Hematopoietic multipotent progenitor cell treated with erythropoietin and hydrocortisone succinate and interleukin-3 and kit ligand, for 6 days (in vitro differentiated cells): ENCODE measurements at regions not wholly inside any gene's neighbourhood (a gene's known extent, or its start where the extent isn't known, plus 50 kb on each side); places are given as distances from the start of the nearest gene placed in this dataset.

Experiments used
- DNase-seq: peaks from one replicate; pipeline ENCODE4 v3.0.0-alpha.2; 2015

DNA sequence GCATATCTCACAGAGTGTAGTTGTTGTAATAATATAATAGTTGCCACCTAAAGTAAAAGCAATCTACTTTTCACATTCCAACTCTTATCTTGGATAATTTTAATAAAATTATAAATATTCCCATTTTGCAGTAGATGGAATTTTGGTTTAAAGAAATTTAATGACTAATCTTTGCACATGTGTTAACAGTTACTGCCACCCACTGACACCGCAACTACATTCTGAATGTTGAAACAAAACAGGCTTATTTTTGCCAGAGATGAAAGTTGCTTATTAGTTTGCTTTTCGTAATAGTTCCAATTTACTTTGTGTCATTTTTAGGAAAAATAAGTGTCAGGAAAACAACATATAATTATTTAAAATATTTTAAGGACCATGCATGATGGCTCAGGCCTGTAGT is 557.5 kb upstream of the PCDH15 start:
- DNase-seq = no peak

- no peak for DNase-seq
Observed at GRCh38 chr10:55353414-55353813, 552.4 kb upstream of the PCDH15 start.

- DNase-seq = no peak
Observed at GRCh38 chr10:55351431-55351830, 550.4 kb upstream of the PCDH15 start.

GRCh38 chr10:55348534-55348933 is 547.5 kb upstream of the PCDH15 start:
- no peak for DNase-seq

DNA sequence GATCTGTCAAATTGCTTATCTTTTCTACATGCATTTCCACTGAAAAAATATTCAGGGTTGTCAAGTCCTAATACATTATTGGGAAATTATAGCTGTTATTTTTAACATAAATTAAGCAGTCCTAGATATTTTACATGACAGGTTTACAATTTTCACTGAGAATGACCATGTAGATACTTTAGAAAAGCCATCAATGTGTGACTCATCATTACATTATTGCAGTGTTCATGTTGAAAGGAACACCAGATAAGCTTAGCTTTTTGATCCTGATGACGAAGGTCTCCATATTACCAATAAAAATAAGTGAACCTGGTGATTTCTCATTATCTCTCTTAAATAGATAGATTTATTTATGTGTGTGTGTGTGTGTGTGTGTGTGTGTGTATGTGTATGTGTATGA is 529.5 kb upstream of the PCDH15 start:
- DNase-seq = no peak

DNA sequence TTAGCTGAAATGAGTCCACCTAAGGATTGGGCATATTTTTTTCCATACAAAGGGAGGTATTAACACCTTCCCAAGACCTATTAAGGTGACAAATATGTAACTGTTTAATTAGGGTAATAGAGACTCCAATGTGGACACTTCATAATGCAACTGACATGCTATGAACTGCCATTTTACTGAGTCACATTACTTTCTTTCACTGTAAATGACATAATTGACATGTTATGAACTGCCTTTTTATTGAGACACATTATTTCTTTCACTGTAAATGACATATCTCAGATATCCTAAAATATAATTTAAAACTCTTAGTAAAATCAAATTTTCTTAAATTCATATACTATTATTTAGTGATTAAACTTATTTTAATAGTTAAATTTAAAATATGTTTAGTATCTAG is 528.8 kb upstream of the PCDH15 start:
- DNase-seq = no peak

GRCh38 chr10:55320187-55320700 is 519.2 kb upstream of the PCDH15 start:
- no peak for DNase-seq

GRCh38 chr10:55311848-55312635 is 511.0 kb upstream of the PCDH15 start:
- no peak for DNase-seq

DNA sequence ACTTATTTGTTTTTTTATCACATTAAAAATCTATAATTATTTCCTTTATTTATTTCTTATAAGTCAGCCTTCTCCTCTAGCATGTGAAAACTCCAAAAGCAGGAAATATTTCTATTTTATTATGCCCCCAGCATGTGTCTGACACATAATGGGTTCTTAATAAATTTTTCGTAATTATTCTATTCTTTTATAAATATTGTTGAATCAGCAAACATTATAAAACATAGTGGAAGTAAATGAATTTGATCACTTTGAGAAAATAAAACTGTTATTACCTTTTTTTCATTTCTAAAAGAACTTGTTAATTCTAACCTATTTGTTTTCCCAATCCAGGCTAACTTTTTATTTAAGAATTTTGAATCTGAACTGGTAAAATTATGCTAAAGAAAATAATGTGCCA is 509.1 kb upstream of the PCDH15 start:
- no peak for DNase-seq

DNA sequence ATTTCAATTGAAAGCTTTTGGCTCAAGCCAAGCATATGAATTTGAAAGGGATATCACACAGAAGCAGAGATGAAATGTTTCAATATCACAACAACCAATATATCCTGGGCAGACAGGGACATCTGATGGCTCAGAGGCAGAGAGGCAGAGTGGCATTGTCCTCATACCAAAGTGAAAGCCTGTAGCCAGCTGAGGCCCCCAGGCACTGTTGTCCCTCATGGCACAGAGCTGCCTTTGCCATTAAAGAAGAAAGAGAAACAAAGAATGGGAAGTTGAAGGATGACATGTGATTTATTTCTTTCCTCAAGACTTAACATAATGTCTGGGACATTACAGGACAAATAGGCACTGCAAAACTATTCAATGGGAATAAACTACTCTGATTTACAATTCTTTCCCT is 504.3 kb upstream of the PCDH15 start:
- no peak for DNase-seq

DNA sequence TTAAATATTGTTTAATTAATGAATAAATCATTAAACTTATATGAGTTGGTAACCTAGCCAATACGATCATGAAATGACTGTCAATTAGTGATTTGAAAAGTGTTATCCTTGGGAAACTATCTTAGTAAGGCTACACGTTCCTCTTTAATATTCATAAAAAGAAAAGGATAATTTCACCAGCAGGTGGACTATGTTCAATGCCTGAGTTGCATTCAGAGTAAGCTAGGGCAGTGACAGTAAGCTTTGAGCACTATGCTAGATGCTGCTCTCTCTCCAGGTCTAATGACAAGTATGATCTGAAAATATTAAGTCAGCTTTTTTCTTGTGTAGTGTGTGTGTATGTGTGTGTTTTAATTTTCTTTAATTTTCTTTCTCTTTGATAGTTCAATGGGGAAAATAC is 486.3 kb upstream of the PCDH15 start:
- peak; percentile 3 for DNase-seq

DNA sequence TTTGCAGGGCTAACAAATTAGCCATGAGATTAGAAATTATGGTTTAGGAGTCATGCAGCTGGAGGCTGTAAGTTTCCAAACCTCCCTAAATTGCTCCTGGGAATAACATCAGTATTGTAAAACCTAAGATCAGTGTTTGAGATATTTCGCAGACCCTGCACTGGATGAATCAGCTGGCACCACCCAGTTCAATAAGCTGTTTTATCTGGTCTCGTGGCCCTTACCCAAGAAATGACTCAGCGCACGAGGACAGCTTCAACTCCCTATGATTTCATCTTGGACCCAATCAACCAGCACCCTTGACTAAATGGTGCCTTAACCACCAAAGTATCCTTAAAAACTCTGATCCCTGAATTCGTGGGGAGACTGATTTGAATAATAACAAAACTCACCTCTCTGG is 482.0 kb upstream of the PCDH15 start:
- no peak for DNase-seq

- DNase-seq = no peak
Observed at GRCh38 chr10:55280696-55281095, 479.7 kb upstream of the PCDH15 start.

- DNase-seq = no peak
Observed at GRCh38 chr10:55277549-55277948, 476.5 kb upstream of the PCDH15 start.

- no peak for DNase-seq
Observed at GRCh38 chr10:55274367-55274766, 473.3 kb upstream of the PCDH15 start.

- DNase-seq = no peak
Observed at GRCh38 chr10:55273946-55274345, 472.9 kb upstream of the PCDH15 start.

DNA sequence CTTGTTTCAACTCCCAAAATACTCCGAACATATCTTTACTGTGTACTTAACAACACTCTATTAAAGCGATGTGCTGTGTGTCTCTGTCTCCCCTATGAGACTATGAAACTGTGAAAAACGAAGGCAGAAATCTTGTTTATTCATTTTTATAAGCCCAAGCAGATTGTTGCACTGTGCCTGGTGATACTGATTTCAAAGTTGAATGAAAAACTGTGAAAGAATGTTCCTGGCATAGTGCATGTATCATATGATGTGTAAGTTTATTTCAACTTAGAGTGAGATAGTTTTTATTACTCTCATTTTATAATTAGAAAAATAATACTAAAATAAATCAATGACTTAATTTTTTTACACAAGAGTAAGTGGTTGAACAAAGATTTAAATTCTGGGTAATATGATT is 471.9 kb upstream of the PCDH15 start:
- DNase-seq = no peak

- no peak for DNase-seq
Observed at GRCh38 chr10:55266797-55267196, 465.8 kb upstream of the PCDH15 start.

DNA sequence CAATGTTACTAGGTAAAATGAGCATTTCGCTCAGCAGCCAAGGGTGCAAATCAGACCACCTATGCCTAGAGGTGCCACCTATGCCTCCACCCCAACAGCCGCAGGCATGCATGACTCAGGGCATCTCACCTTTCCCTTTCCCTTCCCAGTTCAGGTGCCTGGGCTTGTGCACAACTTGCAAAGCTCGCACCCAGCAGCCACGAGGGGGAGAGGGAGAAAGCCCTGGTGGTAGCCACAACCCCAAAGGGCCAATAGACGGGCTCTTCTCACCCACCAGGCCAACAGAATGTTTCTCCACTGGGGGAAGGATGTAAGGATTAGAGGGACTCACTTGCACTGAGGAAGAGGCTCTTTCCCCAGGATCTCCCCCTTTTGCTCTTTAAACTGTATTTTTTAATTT is 462.3 kb upstream of the PCDH15 start:
- no peak for DNase-seq

DNA sequence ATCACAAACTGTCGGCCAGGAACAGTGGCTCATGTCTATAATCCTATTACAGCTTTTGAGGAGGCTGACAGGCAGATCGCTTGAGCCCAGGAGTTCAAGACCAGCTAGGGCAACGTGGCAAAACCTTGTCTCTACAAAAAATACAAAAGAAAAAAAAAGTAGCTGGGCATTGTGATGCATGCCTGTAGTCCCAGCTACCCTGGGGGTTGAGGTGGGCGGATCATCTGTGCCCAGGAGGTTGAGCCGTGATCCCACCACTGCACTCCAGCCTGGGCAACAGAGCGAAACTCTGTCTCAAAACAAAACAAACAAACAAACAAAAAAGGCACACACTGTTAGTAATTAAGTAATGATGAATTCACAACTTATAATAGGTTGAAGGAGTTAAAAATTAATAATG is 441.5 kb upstream of the PCDH15 start:
- no peak for DNase-seq

DNA sequence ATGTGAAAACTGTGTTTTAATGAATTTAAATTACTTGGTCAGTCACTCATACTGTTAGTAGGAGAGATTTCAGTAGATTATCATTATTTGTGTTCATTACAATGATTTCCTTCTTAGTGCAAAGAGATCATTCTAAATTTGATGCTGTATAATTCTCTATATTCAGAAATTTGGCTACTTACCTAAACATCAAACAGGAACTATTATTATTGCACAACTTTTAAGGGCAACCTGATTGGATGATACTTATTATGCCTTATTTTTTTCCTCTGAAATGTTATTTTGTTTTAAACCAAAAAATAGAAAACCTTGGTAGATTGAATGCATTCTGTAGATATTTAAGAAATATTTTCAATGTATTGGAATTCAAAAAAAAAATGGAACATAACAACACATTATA is 436.4 kb upstream of the PCDH15 start:
- no peak for DNase-seq

DNA sequence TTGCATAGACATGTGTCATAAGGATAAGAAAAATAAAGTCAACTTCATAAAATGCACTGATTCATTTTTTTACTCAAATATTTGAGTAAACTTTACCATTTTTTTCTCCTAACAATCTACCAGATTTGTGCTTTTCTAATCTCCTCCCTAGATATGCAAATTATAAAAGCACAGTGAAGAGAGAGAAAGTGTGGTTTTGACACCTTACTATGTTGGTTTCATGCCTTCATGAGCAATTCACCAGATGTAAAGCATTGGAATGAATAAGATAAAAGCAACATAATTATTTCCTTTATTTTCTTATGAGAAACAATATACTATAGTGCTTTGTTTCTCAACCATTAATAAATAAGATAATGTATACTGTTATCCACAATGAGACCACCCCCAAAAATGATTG is 432.5 kb upstream of the PCDH15 start:
- DNase-seq = no peak

- no peak for DNase-seq
Observed at GRCh38 chr10:55233090-55233489, 432.1 kb upstream of the PCDH15 start.

- no peak for DNase-seq
Observed at GRCh38 chr10:55232553-55232952, 431.5 kb upstream of the PCDH15 start.

GRCh38 chr10:55227967-55228366 is 426.9 kb upstream of the PCDH15 start:
- no peak for DNase-seq
